Fibroblast of skin of left biceps (primary cell): ENCODE measurements at regions not wholly inside any gene's neighbourhood (a gene's known extent, or its start where the extent isn't known, plus 50 kb on each side); places are given as distances from the start of the nearest gene placed in this dataset.
"Not testable (repeated sequence)": the region's sequence is repeated elsewhere in the genome, so short reads cannot be mapped to it uniquely, and the experiment has no call there.

Source experiments
- DNase-seq, 2 experiments: peaks; one replicate each; pipeline ENCODE4 v3.0.0-alpha.2; 2013; ENCODE audit warnings: low read depth in 2 of 2

GRCh38 chr5:88092358-88092757 lies 176.3 kb downstream of the TMEM161B start:
- DNase-seq, result no peak

GRCh38 chr5:88090506-88090905 lies 178.1 kb downstream of the TMEM161B start:
- DNase-seq, result no peak

GRCh38 chr5:88089719-88090390 lies 178.8 kb downstream of the TMEM161B start:
- no peak for DNase-seq

GRCh38 chr5:88085462-88085861 lies 183.2 kb downstream of the TMEM161B start:
- DNase-seq, result no peak

GRCh38 chr5:88081877-88082276 lies 186.8 kb downstream of the TMEM161B start:
- DNase-seq, result no peak

- no peak for DNase-seq
Observed at GRCh38 chr5:88063813-88064212, 204.8 kb downstream of the TMEM161B start.

- no peak for DNase-seq
Observed at GRCh38 chr5:88060194-88060593, 208.5 kb downstream of the TMEM161B start.

- DNase-seq, result no peak
Observed at GRCh38 chr5:88058625-88059024, 210.0 kb downstream of the TMEM161B start.

- DNase-seq, result not testable (repeated sequence)
Observed at GRCh38 chr5:88052468-88052867, 216.2 kb downstream of the TMEM161B start.

GRCh38 chr5:88051148-88051547 lies 217.5 kb downstream of the TMEM161B start:
- no peak for DNase-seq

GRCh38 chr5:88049737-88050136 lies 218.9 kb downstream of the TMEM161B start:
- DNase-seq, result no peak

- DNase-seq, result no peak
Observed at GRCh38 chr5:88049156-88049555, 219.5 kb downstream of the TMEM161B start.

- no peak for DNase-seq
Observed at GRCh38 chr5:88045931-88046461, 222.6 kb downstream of the TMEM161B start.

- DNase-seq, result no peak
Observed at GRCh38 chr5:88045165-88045564, 223.5 kb downstream of the TMEM161B start.

GRCh38 chr5:88034520-88034919 lies 234.1 kb downstream of the TMEM161B start:
- DNase-seq, result no peak

- DNase-seq, result no peak
Observed at GRCh38 chr5:88033191-88033590, 235.5 kb downstream of the TMEM161B start.

- no peak for DNase-seq
Observed at GRCh38 chr5:88029011-88029410, 239.6 kb downstream of the TMEM161B start.

GRCh38 chr5:88021141-88021540 lies 247.5 kb downstream of the TMEM161B start:
- no peak for DNase-seq

GRCh38 chr5:88014984-88015383 lies 253.7 kb downstream of the TMEM161B start:
- not testable (repeated sequence) for DNase-seq

GRCh38 chr5:88000877-88001276 lies 267.8 kb downstream of the TMEM161B start:
- DNase-seq, result no peak

- DNase-seq, result no peak
Observed at GRCh38 chr5:87997662-87998061, 271.0 kb downstream of the TMEM161B start.

GRCh38 chr5:87966213-87966612 lies 302.4 kb downstream of the TMEM161B start:
- DNase-seq, result no peak

- no peak for DNase-seq
Observed at GRCh38 chr5:87954121-87954520, 314.5 kb downstream of the TMEM161B start.

GRCh38 chr5:87951661-87952060 lies 317.0 kb downstream of the TMEM161B start:
- no peak for DNase-seq
